HEK293T (cell line): ENCODE measurements at regions not wholly inside any gene's neighbourhood (a gene's known extent, or its start where the extent isn't known, plus 50 kb on each side); places are given as distances from the start of the nearest gene placed in this dataset.

Source experiments
- BHLHE40 ChIP-seq: fragments of 450-650 bp; IDR thresholded peaks from 2 replicates; pipeline ENCODE4 v1.6.1; 2016; ENCODE audit warnings: mild to moderate bottlenecking, moderate library complexity, borderline replicate concordance
- FOXM1 ChIP-seq: fragments of 450-650 bp; IDR thresholded peaks from 2 replicates; pipeline ENCODE4 v1.6.1; 2017; ENCODE audit warnings: mild to moderate bottlenecking, borderline replicate concordance
- NFRKB ChIP-seq: fragments of 450-650 bp; IDR thresholded peaks from 2 replicates; pipeline ENCODE4 v1.6.1; 2016; ENCODE audit warnings: mild to moderate bottlenecking, moderate library complexity
- PKNOX1 ChIP-seq: fragments of 450-650 bp; IDR thresholded peaks from 2 replicates; pipeline ENCODE4 v1.6.1; 2016
- SP1 ChIP-seq: fragments of 450-650 bp; IDR thresholded peaks from 2 replicates; pipeline ENCODE4 v1.6.1; 2017

- no peak for TF ChIP-seq SP1
- TF ChIP-seq PKNOX1 = no peak
- TF ChIP-seq FOXM1 = no peak
- TF ChIP-seq NFRKB = no peak
- no peak for TF ChIP-seq BHLHE40
These were observed 58.7 kb upstream of the MLN start for GRCh38 chr6:33862536-33862935.
